Right lobe of liver (tissue), 6 donors: ENCODE measurements at regions not wholly inside any gene's neighbourhood (a gene's known extent, or its start where the extent isn't known, plus 50 kb on each side); places are given as distances from the start of the nearest gene placed in this dataset.

Experiments used
- ATAC-seq, 4 donors: fragments of 200-7000 bp; cut with Tn5 transposase; one replicate each; pipeline ENCODE4 v1.9.1; 2020; ENCODE audit warnings: mild to moderate bottlenecking in 4 of 4, moderate library complexity in 4 of 4
- DNase-seq, 3 donors: peaks; one replicate each; pipeline ENCODE4 v3.0.0-alpha.2; 2020
- H3K27ac ChIP-seq, 3 donors: fragments of 200-600 bp; one replicate each; pipeline ENCODE4 v1.8.0; 2022
- H3K27me3 ChIP-seq, 2 donors: fragments of 200-600 bp; one replicate each; pipeline ENCODE4 v1.8.0; 2022
- H3K36me3 ChIP-seq, 4 donors: fragments of 200-600 bp; sonication (generic) in 1 of 4; one replicate each; pipeline versions ENCODE4 v1.5.1 to v1.8.0; 2017 to 2022; ENCODE audit warnings: control low read depth in 1 of 4
- H3K4me1 ChIP-seq, 4 donors: fragments of 200-600 bp; sonication (generic) in 1 of 4; one replicate each; pipeline versions ENCODE4 v1.5.1 to v1.8.0; 2017 to 2022; ENCODE audit warnings: control low read depth in 1 of 4
- H3K4me3 ChIP-seq, 3 donors: fragments of 200-600 bp; one replicate each; pipeline ENCODE4 v1.8.0; 2022
- H3K9me3 ChIP-seq, 4 donors: fragments of 200-600 bp; sonication (generic) in 1 of 4; one replicate each; pipeline versions ENCODE4 v1.5.1 to v1.8.0; 2017 to 2022; ENCODE audit warnings: control low read depth in 1 of 4
- CTCF ChIP-seq, 4 donors: fragments of 200-600 bp in 3 of 4; fragments of 450-650 bp in 1 of 4; IDR thresholded peaks; one replicate each; pipeline versions ENCODE4 v1.5.1 to v1.8.0; 2016 to 2022; ENCODE audit warnings: antibody characterized with exemption in 4 of 4, mild to moderate bottlenecking in 2 of 4
- POLR2A ChIP-seq: fragments of 450-650 bp; IDR thresholded peaks from one replicate; pipeline ENCODE4 v1.6.1; 2017; ENCODE audit warnings: antibody characterized with exemption, mild to moderate bottlenecking
- WGBS: methylation state at CpG from one replicate; pipeline ENCODE4 v1.1.6; 2018; ENCODE audit warnings: low coverage, low lambda C conversion rate; ENCODE audit not compliant: insufficient coverage; ENCODE audit errors: missing lambda C conversion rate; 5-methylcytosine and 5-hydroxymethylcytosine counted together
- intact Hi-C, 2 donors: fragments of 100-400 bp; cut with DNase I; formaldehyde crosslinking; loops; one replicate each; pipeline versions ENCODE4 v1.11.2 to v1.14.1; 2022
- donor health status: DM: no; HTN: yes; CAD: no.
- donor health status: DM: no; HTN: no; CAD: no.
- donor health status: DM: no; HTN: no; CAD: no.
- donor health status: DM: no; HTN: yes; CAD: no.
- donor health status: DM: no; HTN: yes; CAD: no.

GRCh38 chr10:4373612-4374011 is 452.4 kb upstream of the AKR1E2 start:
- Histone ChIP-seq H3K36me3 (no peaks in the 10 kb centered on the region), H3K27me3 (no peaks in the 10 kb centered on the region), H3K27ac (no peak overlapping the region), H3K9me3 (no peaks in the 10 kb centered on the region), H3K4me3 (no peak overlapping the region), H3K4me1 (no peaks in the 10 kb centered on the region)
- WGBS: 41% methylated on average over 2 of the region's 2 CpGs
- DNase-seq (no peak), ATAC-seq (no peak)
- TF ChIP-seq CTCF (IDR thresholded peaks at IDR 0.05): no peak
- no peak for TF ChIP-seq POLR2A
- intact Hi-C loops: no loop called here

- H3K4me3 ChIP-seq: no peak overlapping the region
- H3K27me3 ChIP-seq: no peaks in the 10 kb centered on the region
- ATAC-seq (no peak), DNase-seq (no peak)
- H3K9me3 ChIP-seq: no peaks in the 10 kb centered on the region
- H3K27ac ChIP-seq: no peak overlapping the region
- H3K36me3 ChIP-seq: no peaks in the 10 kb centered on the region
- no peaks in the 10 kb centered on the region for H3K4me1 ChIP-seq
- no peak for TF ChIP-seq CTCF (IDR thresholded peaks at IDR 0.05)
- no peak for TF ChIP-seq POLR2A
- WGBS: 73% methylated on average over 4 of the region's 4 CpGs
- intact Hi-C loops: no loop called here
These were observed 452.9 kb upstream of the AKR1E2 start for GRCh38 chr10:4373098-4373497.

- WGBS: 54% methylated on average over 6 of the region's 6 CpGs
- Histone ChIP-seq H3K27ac (no peak overlapping the region), H3K27me3 (no peaks in the 10 kb centered on the region), H3K36me3 (no peaks in the 10 kb centered on the region), H3K9me3 (no peaks in the 10 kb centered on the region), H3K4me3 (no peak overlapping the region), H3K4me1 (no peaks in the 10 kb centered on the region)
- TF ChIP-seq POLR2A (no peak), CTCF (IDR thresholded peaks at IDR 0.05) (no peak)
- DNase-seq (no peak), ATAC-seq (no peak)
- intact Hi-C loops: no loop called here
These were observed 453.4 kb upstream of the AKR1E2 start for GRCh38 chr10:4372601-4373000.

GRCh38 chr10:4371691-4372295 is 454.2 kb upstream of the AKR1E2 start:
- Histone ChIP-seq H3K4me3 (no peak overlapping the region), H3K27ac (no peak overlapping the region), H3K9me3 (no peaks in the 10 kb centered on the region), H3K36me3 (no peaks in the 10 kb centered on the region), H3K4me1 (no peaks in the 10 kb centered on the region), H3K27me3 (no peaks in the 10 kb centered on the region)
- TF ChIP-seq POLR2A (no peak), CTCF (IDR thresholded peaks at IDR 0.05) (no peak)
- intact Hi-C loops: no loop called here
- DNase-seq (no peak), ATAC-seq (no peak)
- 64% methylated on average over 4 of the region's 4 CpGs for WGBS

GRCh38 chr10:4370376-4370775 is 455.6 kb upstream of the AKR1E2 start:
- intact Hi-C loops: no loop called here
- ATAC-seq: no peak
- Histone ChIP-seq H3K9me3 (no peaks in the 10 kb centered on the region), H3K36me3 (no peaks in the 10 kb centered on the region), H3K4me1 (no peaks in the 10 kb centered on the region), H3K4me3 (no peak overlapping the region), H3K27ac (no peak overlapping the region), H3K27me3 (no peaks in the 10 kb centered on the region)
- WGBS: 13% methylated on average over 1 of the region's 1 CpG
- DNase-seq: no peak
- no peak for TF ChIP-seq CTCF (IDR thresholded peaks at IDR 0.05)
- TF ChIP-seq POLR2A: no peak
